Activated CD4-positive, alpha-beta T cell treated with anti-CD3 and anti-CD28 coated beads for 24 hours (primary cell): ENCODE measurements at regions not wholly inside any gene's neighbourhood (a gene's known extent, or its start where the extent isn't known, plus 50 kb on each side); places are given as distances from the start of the nearest gene placed in this dataset.
A peak's percentile ranks its signal among the peaks of the same experiment; 100 is the strongest.
"Not testable (repeated sequence)": the region's sequence is repeated elsewhere in the genome, so short reads cannot be mapped to it uniquely, and the experiment has no call there.

ENCODE experiments used
- DNase-seq, 2 donors: peaks; one replicate each; pipeline ENCODE4 v3.0.0-alpha.2; 2020; ENCODE audit warnings: low read depth in 2 of 2

DNA sequence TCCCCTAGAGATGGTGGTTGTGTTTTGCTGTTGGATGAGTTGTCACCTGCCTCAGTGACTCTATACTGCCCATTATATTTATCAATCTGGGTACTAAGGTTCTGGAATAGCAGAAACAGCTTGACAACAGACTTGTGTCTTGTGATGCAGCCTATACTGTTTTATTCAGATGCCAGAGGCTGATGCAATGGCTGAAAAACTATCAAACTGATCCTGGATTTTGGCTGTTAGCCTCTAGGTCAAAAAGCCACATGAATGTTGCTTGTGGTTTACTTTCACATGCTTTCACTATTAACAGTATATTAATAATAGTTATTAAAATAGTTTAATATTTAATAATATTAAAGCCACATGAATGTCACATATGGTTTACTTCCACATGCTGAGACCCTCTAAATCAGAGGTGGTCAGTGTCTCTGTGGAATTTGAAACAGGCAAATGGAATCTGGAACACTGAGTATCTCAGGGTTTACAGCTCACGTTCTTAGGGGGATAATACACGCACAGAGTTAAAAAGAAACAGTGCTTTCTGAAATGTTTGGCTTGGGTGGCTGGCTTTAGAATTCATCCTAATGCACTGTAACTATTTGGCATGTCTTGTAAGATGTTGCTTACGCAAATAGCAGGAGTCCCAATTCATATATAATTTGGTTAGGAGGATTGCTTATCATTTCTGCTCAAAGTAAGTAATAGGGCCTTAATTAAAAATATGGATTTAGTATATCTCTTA, 82.5 kb upstream of the LCORL start:
- DNase-seq = no peak

DNA sequence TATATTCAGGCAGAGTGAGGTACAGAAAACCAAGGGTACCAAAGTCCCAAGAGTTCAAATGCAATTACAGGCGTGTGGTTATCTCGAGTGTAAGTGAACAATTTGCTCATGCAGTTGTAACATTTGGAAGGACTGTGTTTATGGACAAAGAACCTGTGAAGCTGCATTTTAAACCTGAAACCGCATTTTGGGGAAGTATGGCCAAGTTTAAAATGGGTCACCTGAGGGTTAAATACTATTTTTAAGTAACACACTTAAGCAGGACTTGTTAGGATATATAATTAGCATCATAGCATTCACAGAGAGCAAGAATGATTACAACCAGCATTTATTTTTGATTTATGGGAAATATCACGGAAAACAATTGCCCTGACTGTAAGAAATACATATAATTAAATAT, 79.1 kb upstream of the LCORL start:
- no peak for DNase-seq

DNA sequence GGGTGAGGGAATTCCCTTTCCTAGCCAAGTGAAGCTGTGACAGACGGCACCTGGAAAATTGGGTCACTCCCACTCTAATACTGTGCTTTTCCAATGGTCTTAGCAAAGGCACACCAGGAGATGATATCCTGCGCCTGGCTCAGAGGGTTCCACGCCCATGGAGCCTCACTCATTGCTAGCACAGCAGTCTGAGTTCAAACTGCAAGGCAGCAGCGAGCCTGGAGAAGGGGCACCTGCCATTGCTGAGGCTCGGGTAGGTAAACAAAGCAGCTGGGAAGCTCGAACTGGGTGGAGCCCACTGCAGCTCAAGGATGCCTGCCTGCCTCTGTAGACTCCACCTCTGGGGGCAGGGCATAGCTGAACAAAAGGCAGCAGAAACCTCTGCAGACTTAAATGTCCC, 68.9 kb upstream of the LCORL start:
- not testable (repeated sequence) for DNase-seq

DNA sequence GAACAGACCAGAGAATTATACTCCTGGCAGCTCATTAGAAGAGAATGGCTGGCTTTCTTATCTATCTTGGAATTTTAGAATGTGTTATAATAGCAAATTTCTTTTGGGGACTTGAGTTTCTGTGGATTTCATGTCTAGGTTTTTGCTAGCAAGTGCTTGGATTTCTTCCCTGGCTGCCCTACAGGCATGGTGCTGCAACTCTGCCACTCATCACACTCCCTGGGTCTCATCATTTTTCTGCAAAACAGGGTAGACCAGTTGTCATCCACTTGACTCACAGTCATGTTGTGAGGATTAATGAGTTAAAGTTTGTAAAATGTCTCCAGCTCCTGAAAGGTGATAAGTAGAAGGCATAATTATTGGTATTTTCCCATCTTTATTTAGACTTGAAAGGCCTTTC, 60.7 kb upstream of the LCORL start:
- no peak for DNase-seq

DNA sequence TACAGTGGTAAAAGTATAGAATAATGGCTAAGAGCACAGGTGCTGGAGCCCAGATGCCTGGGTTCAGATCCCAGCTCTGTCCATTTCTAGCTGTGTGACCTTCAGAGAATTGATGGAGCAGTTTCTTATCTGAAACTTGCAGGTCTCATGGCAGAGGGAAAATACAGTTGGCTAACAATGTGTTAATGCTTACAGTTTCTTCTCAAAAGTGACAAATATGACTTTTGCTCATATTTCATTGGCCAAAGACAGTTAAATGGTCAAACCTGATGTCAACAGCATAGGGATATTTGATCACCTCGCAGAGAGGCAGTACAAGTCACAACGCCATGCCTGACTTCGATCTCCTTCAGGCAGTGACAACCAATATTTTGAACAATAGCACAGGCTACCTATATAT, 60.2 kb upstream of the LCORL start:
- DNase-seq = no peak

DNA sequence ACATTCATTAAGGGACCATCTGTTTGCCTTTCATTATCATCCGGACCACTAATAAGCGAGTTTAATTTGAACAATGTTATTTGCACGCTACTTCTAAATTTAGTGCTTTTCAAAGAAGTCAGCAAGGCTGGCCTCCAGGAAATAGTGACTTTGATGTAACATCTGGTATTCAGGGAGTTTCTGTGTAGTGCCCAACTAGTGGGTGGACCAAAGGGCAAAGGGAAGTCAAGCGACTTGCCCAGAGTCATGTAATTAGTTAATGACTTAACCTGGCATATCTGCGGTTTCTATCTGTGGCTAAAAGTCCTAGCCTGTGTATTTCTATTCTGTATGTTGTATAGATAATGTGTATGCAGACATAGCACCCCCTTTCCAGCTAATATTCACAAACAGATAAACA, 56.3 kb upstream of the LCORL start:
- no peak for DNase-seq

DNA sequence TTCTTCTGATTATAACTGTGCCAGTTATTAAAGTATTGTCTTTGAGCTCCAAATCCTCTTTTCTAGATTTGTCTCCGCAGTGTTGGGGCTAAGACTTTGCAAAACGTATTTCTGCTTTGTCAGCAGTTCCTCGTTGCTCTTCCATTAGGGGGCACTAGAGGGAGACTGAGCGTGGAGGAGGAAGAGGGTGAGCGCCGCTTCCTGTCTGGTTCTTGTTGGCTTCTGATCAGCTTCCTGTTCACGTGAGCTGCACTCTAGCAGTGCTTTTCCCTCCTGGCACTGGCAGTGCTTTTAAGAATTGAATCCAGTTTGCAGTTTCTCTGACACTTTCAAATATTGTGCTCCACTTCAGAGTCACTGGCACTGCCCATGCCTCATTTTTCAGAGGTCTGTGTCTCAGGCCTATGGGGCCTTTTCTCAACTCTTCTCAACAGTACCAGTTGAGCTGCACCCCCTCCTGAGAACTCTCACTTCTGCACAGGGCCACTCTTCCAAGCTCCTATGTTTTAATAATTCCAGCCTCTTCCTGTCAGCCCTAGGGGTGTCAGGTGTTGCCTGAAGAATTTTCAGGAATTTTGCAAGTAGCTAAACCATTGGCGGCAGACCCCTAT, 54.4 kb upstream of the LCORL start:
- peak; percentile 1 to 3 for DNase-seq

DNA sequence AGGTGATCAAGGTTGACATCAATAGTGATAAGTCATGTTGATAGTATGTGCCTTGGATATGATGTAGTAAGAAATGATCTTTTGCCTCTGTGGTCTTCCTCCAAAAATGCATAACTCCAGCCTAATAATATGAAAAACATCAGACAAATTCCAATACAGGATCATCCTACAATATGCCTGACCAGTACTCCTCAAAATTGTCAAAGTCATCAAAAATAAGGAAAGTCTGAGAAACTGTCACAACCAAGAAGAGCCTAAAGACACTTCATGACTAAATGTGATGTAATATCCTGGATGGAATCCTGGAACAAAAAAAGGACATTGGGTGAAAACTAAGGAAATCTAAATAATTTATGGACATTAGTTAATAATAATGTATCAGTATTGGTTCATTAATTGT, 50.3 kb upstream of the LCORL start:
- no peak for DNase-seq
